Esophagus squamous epithelium (tissue), 4 donors: ENCODE measurements at regions not wholly inside any gene's neighbourhood (a gene's known extent, or its start where the extent isn't known, plus 50 kb on each side); places are given as distances from the start of the nearest gene placed in this dataset.

ENCODE experiments used
- CTCF ChIP-seq, 6 experiments: fragments of 450-650 bp in 4 of 6; fragments of 200-600 bp in 2 of 6; sonication (generic) in 2 of 6; IDR thresholded peaks; one replicate each; pipeline ENCODE4 v1.5.1; 2016 to 2019; ENCODE audit warnings: antibody characterized with exemption in 6 of 6, mild to moderate bottlenecking in 4 of 6, moderate library complexity in 4 of 6
- POLR2A ChIP-seq, 4 donors: fragments of 450-650 bp; IDR thresholded peaks; one replicate each; pipeline ENCODE4 v1.6.1; 2017; ENCODE audit warnings: antibody characterized with exemption in 4 of 4, mild to moderate bottlenecking in 4 of 4, moderate library complexity in 3 of 4

- TF ChIP-seq CTCF (IDR thresholded peaks at IDR 0.05) (no peak), POLR2A (IDR thresholded peaks at IDR 0.05) (no peak)
Measured at GRCh38 chr12:42792265-42792664, 202.7 kb upstream of the PRICKLE1 start.
